ENCODE measurements at regions not wholly inside any gene's neighbourhood (a gene's known extent, or its start where the extent isn't known, plus 50 kb on each side); places are given as distances from the start of the nearest gene placed in this dataset.

DNA sequence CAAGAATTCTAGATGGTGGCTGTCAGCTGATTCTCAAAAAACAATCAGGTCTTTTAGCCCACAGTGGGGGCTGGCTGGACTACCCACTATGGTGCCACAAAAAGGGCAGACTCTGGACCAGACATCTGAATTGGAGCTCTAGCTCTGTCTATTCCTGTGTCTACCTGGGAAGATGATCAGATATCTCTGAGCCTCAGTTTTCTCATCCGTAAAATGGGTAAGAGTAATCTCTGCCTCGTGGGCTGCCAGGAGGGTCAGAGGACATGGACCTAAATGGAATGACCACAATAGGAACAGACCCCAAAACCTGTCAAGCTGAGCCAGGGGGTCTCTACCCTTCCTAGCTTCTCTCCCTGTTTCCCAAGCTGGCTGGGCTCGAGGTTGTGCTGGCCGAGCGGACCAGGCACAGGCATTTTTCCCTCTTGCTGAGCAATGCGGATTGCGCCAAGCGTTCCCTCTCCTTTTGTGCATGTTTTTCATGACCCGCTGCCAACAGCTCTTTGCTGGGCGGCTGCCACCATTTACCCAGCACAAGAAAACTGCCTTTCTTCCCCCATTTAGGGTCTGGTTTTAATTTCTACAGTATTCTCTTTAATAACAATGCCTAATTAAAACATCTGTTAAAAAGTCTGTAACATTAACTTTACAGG lies 74.7 kb upstream of the MAFB start:
- no peaks in the 10 kb centered on the region for H3K9me3 ChIP-seq (ENCODE audit: control insufficient read depth in 1 of 2, insufficient read depth in 1 of 2, low read length in 2 of 2)
- TF ChIP-seq, protein P1, sequence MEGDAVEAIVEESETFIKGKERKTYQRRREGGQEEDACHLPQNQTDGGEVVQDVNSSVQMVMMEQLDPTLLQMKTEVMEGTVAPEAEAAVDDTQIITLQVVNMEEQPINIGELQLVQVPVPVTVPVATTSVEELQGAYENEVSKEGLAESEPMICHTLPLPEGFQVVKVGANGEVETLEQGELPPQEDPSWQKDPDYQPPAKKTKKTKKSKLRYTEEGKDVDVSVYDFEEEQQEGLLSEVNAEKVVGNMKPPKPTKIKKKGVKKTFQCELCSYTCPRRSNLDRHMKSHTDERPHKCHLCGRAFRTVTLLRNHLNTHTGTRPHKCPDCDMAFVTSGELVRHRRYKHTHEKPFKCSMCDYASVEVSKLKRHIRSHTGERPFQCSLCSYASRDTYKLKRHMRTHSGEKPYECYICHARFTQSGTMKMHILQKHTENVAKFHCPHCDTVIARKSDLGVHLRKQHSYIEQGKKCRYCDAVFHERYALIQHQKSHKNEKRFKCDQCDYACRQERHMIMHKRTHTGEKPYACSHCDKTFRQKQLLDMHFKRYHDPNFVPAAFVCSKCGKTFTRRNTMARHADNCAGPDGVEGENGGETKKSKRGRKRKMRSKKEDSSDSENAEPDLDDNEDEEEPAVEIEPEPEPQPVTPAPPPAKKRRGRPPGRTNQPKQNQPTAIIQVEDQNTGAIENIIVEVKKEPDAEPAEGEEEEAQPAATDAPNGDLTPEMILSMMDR (IDR thresholded peaks at IDR 0.05): no peak
- H3K36me3 ChIP-seq (ENCODE audit: insufficient read depth, low read length): no peaks in the 10 kb centered on the region
- ATAC-seq (ENCODE audit: poor library complexity) (no peak), DNase-seq (no peak)
- Mint-ChIP-seq H3K9me3 (no peaks in the 10 kb centered on the region), H3K4me3 (no peak overlapping the region), H3K27ac (no peak overlapping the region), H3K36me3 (ENCODE audit: low read depth) (no peaks in the 10 kb centered on the region), H3K4me1 (ENCODE audit: low read depth) (no peaks in the 10 kb centered on the region), H3K27me3 (no peaks in the 10 kb centered on the region)
- H3K4me1 ChIP-seq (ENCODE audit: insufficient read depth, low read length): peaks cover 3% of the 10 kb centered on the region
- ChIA-PET CTCF (no interaction called here), POLR2A (no interaction called here)
- no peaks in the 10 kb centered on the region for H3K27me3 ChIP-seq (ENCODE audit: control insufficient read depth in 1 of 2, insufficient read depth in 2 of 2, low read length in 2 of 2)
- no peak overlapping the region for H3K27ac ChIP-seq (ENCODE audit: low read depth in 1 of 2, low read length in 2 of 2)
- H3K4me3 ChIP-seq (ENCODE audit: low read length): no peak overlapping the region
- intact Hi-C loops (cut with DNase I, micrococcal nuclease): no loop called here

DNA sequence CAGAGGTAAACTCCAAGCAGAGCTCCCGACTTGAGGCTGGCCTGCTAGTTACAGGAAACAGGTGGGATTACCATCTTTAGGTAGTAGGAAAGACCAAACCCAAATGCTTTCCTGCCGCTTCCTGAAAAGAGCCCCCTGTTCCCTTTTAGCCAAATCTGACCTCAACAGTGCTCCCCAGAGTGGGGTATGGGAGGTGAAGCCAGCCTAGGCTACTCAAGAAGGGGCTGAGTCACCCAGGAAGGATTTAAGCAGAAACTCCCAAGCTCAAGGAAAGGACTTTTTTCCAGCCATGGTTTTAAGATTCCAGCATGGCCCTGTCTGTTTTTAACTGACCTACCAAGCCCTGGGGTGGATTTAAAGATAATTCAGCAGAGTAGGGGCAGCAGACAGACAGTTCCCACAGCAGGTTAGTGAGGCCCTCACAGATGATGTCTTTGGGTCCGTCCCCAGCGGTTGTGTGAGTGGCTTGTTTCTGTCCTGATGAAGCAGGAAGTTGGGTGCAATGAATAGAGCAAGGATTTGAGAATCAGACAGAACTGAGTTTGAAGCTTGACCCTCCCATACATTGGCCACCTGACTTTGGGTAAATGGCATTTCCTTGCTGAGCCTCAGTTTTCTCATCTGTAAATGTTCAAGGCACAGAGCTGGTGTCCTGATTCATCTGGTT lies 76.9 kb upstream of the MAFB start:
- Histone ChIP-seq H3K4me3 (ENCODE audit: low read length) (no peak overlapping the region), H3K4me1 (ENCODE audit: insufficient read depth, low read length) (peaks cover 3% of the 10 kb centered on the region), H3K27me3 (ENCODE audit: control insufficient read depth in 1 of 2, insufficient read depth in 2 of 2, low read length in 2 of 2) (no peaks in the 10 kb centered on the region), H3K36me3 (ENCODE audit: insufficient read depth, low read length) (no peaks in the 10 kb centered on the region), H3K27ac (ENCODE audit: low read depth in 1 of 2, low read length in 2 of 2) (no peak overlapping the region), H3K9me3 (ENCODE audit: control insufficient read depth in 1 of 2, insufficient read depth in 1 of 2, low read length in 2 of 2) (no peaks in the 10 kb centered on the region)
- H3K27ac Mint-ChIP-seq: no peak overlapping the region
- ChIA-PET POLR2A (no interaction called here), CTCF (no interaction called here)
- no peaks in the 10 kb centered on the region for H3K9me3 Mint-ChIP-seq
- DNase-seq (peak in 1 of 14 experiments; percentile 27), ATAC-seq (ENCODE audit: poor library complexity) (no peak)
- H3K4me3 Mint-ChIP-seq: no peak overlapping the region
- H3K27me3 Mint-ChIP-seq: no peaks in the 10 kb centered on the region
- intact Hi-C loops (cut with DNase I, micrococcal nuclease): no loop called here
- no peaks in the 10 kb centered on the region for H3K4me1 Mint-ChIP-seq (ENCODE audit: low read depth)
- TF ChIP-seq, protein P1 (IDR thresholded peaks at IDR 0.05): no peak
- no peaks in the 10 kb centered on the region for H3K36me3 Mint-ChIP-seq (ENCODE audit: low read depth)

DNA sequence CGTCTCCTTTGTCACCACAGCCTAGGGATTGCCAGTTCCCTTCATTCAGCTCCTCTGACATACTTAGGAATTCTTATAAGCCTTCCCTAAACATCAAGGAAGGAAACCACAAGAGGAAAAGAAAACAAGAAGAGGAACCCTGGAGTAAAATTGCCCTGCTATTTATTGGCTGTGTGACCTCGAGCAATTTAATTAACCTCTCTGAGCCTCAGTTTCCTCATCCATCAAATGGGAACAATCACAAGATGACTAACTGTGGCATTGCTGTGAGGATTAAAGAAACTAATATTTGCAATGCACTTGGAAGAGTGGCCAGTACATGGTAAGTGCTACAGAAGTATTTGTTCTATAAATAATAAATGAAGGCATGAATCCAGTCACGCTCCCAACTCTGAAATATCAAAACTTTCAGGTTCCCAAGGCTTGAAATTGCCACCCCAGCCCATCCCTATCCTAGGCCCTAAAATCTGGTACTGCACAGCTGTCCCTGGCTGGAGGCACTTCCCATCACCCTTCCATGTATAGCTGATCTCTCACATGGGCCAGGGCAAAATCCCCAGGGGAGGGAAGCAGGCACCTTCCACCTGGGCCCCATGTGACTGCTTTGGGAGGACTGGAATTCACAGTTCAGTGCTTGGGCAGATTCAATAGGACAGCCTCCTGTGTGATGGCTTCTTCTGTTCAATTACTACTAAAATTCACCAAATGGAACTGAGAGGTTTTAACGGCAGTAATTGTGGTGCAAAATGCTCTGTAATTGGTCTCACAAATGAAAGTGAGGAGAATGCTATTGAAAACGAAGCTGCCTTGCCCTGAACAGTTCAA lies 78.0 kb upstream of the MAFB start:
- DNase-seq: no peak
- Mint-ChIP-seq H3K27me3 (no peaks in the 10 kb centered on the region), H3K4me1 (ENCODE audit: low read depth) (no peaks in the 10 kb centered on the region), H3K4me3 (no peak overlapping the region), H3K36me3 (ENCODE audit: low read depth) (no peaks in the 10 kb centered on the region), H3K27ac (no peak overlapping the region), H3K9me3 (no peaks in the 10 kb centered on the region)
- H3K36me3 ChIP-seq (ENCODE audit: insufficient read depth, low read length): no peaks in the 10 kb centered on the region
- TF ChIP-seq, protein P1 (IDR thresholded peaks at IDR 0.05): no peak
- no peaks in the 10 kb centered on the region for H3K9me3 ChIP-seq (ENCODE audit: control insufficient read depth in 1 of 2, insufficient read depth in 1 of 2, low read length in 2 of 2)
- CTCF ChIA-PET: no interaction called here
- H3K27ac ChIP-seq (ENCODE audit: low read depth in 1 of 2, low read length in 2 of 2): no peak overlapping the region
- no peak for ATAC-seq (ENCODE audit: poor library complexity)
- POLR2A ChIA-PET: no interaction called here
- no peaks in the 10 kb centered on the region for H3K27me3 ChIP-seq (ENCODE audit: control insufficient read depth in 1 of 2, insufficient read depth in 2 of 2, low read length in 2 of 2)
- intact Hi-C loops (cut with DNase I, micrococcal nuclease): no loop called here
- peaks cover 4% of the 10 kb centered on the region for H3K4me1 ChIP-seq (ENCODE audit: insufficient read depth, low read length)
- no peak overlapping the region for H3K4me3 ChIP-seq (ENCODE audit: low read length)

Measured in CD4-positive, alpha-beta T cell (primary cell).